ENCODE measurements at regions not wholly inside any gene's neighbourhood (a gene's known extent, or its start where the extent isn't known, plus 50 kb on each side); places are given as distances from the start of the nearest gene placed in this dataset.
"Not testable (repeated sequence)": the region's sequence is repeated elsewhere in the genome, so short reads cannot be mapped to it uniquely, and the experiment has no call there.

DNA sequence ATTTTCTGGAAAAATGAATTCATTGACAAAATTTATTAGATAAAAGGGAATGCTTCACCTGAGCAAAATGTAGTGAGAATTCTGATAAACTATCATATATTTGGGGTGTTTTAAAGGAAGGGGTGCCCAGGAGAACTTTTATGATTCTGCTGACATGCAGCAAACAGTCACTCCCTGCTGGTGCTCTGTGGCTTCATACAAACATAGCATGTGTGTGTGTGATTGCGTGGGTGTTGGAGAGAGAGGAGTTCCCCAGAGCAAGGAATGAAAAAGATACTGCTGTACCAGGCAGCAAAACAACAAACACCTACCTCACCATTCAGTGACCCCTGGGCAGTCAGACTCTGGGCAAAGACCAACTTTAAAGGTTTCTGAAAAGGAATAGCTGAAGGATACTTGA lies 546.7 kb downstream of the RFC3 start:
- Histone ChIP-seq H3K4me1 (no peaks in the 10 kb centered on the region), H3K27me3 (no peaks in the 10 kb centered on the region), H3K36me3 (no peaks in the 10 kb centered on the region), H3K9me3 (replicated peaks) (0 out of 2 replicates have a peak, but pooled peaks cover 3% of the 10 kb centered on the region), H3K27ac (no peak overlapping the region), H3K4me3 (no peak overlapping the region)
- no peak for DNase-seq

DNA sequence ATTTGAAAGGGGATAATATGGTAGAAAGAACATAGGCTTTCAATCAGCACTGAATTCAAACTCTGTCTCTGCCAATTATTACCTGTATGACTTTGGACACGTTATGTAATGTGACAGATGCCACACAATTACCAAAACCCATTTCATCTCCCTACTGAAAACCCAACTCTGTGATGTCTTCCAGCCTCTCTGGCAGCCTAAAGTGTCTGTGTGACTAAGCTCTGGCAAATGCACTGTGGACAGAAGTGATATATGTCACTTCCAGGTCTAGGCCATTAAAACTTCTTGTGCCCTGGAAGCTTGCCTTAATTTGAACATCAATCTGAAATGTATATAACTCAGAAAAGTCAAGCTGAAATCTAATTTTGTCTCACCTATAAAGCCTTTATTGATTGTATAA lies 552.0 kb downstream of the RFC3 start:
- DNase-seq: no peak
- Histone ChIP-seq H3K36me3 (no peaks in the 10 kb centered on the region), H3K27ac (no peak overlapping the region), H3K9me3 (replicated peaks) (peaks cover 3% of the 10 kb centered on the region; the same call in 1 of the 2 replicates), H3K4me3 (no peak overlapping the region), H3K4me1 (peaks cover 4% of the 10 kb centered on the region; the same call in 1 of the 2 replicates), H3K27me3 (no peaks in the 10 kb centered on the region)

DNA sequence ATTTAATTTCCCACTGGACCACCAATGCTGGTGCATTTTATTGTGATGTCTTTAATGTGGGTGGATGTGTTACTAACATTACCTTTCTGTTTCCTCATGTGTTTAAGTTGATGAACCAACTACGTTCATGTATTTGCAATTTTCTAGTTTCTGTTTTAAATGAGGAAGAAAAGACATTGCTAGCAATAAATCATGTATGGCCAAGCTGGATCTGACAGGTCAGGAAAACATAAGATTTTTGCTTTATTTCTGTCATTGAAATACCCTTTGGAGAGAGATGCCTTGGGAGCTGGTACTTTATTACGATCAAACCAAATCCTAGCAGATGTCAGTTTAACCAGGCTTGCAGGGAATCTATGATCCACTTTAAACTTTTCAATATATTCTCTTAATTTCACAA lies 553.2 kb downstream of the RFC3 start:
- Histone ChIP-seq H3K36me3 (no peaks in the 10 kb centered on the region), H3K9me3 (replicated peaks) (peaks cover 3% of the 10 kb centered on the region; the same call in 1 of the 2 replicates), H3K4me3 (no peak overlapping the region), H3K27me3 (no peaks in the 10 kb centered on the region), H3K27ac (no peak overlapping the region), H3K4me1 (peaks cover 4% of the 10 kb centered on the region; the same call in 1 of the 2 replicates)
- no peak for DNase-seq

DNA sequence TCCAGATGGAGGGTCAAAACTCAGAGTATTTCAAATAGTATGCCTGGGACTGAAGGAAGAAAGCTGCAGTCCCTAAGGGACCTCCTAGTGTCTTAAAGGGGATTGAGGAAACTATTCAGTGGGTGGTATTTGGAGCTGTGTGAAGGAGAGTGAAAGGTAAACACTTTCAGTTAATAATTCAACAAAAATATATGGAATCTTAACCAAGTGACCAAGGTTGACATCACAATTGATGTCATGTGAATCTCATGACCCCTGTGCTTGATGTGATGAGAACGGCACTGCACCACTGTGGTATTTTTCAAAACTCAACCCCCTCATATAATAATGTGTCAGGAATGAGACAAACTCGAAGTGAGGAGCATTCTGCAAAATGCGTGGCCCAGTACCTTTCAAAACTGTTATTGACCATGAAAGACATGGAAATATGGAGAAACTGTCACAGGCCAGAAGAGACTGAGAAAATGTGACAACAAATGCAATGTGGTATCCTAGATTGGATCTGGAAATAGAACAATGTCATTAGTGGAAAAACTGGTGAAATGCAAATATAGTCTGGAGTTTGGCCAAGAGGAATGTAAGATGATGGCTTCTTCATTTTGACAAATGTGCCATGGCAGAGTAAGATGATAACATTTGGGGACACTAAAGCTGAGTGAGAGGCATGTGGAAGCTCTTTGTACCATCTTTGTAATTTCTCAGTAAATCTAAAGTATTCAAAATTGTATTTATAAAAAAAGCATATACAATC lies 553.9 kb downstream of the RFC3 start:
- no peak overlapping the region for H3K4me3 ChIP-seq
- no peaks in the 10 kb centered on the region for H3K27me3 ChIP-seq
- DNase-seq: no peak
- no peaks in the 10 kb centered on the region; the same call in 1 of the 2 replicates for H3K9me3 ChIP-seq (replicated peaks)
- H3K36me3 ChIP-seq: no peaks in the 10 kb centered on the region
- peaks cover 4% of the 10 kb centered on the region; the same call in 1 of the 2 replicates for H3K4me1 ChIP-seq
- H3K27ac ChIP-seq: no peak overlapping the region

DNA sequence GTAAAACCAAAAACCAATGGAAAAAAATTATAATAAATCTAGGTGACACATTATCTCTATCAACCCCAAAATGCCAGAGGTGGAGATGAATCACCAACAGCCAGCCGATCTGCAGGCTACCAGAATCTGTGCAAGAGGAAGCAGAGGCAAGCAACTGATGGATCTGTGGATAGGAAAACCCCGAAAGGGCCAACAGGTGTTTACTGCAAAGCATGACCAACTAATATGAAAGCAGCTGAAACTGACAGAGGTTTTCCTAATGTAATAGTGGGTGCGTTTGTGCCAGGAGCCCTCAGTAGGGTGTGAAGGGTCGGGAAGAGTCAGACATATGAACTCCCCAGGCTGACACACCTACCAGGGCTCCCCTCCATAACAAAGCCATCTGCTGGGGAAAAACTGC lies 554.6 kb downstream of the RFC3 start:
- H3K9me3 ChIP-seq (replicated peaks): no peaks in the 10 kb centered on the region; the same call in 1 of the 2 replicates
- peaks cover 4% of the 10 kb centered on the region; the same call in 1 of the 2 replicates for H3K4me1 ChIP-seq
- H3K27me3 ChIP-seq: no peaks in the 10 kb centered on the region
- H3K36me3 ChIP-seq: no peaks in the 10 kb centered on the region
- H3K27ac ChIP-seq: no peak overlapping the region
- no peak overlapping the region for H3K4me3 ChIP-seq
- DNase-seq: peak; percentile 56 to 75

DNA sequence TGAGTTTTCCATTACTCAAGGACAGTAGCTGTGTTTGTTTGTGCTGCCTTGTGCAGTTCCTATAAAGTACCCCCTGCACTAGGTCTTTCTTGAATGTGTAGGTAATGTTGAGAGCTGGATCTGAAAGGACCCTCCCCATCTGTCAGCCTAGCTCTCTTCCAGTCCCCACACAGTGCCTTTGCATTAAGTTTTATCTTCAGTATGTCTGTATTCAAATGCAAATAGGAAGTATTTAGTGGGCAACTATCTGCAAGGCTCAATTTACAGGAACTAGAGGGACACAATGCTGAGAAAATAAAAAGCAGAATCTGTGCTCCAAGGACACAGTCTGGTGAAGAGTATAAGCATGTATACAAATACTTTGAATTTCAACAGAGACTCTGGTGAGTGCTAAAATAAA lies 558.5 kb downstream of the RFC3 start:
- DNase-seq: no peak
- no peaks in the 10 kb centered on the region for H3K27me3 ChIP-seq
- H3K27ac ChIP-seq: no peak overlapping the region
- H3K36me3 ChIP-seq: no peaks in the 10 kb centered on the region
- no peaks in the 10 kb centered on the region; the same call in 1 of the 2 replicates for H3K9me3 ChIP-seq (replicated peaks)
- H3K4me3 ChIP-seq: no peak overlapping the region
- peaks cover 11% of the 10 kb centered on the region for H3K4me1 ChIP-seq

DNA sequence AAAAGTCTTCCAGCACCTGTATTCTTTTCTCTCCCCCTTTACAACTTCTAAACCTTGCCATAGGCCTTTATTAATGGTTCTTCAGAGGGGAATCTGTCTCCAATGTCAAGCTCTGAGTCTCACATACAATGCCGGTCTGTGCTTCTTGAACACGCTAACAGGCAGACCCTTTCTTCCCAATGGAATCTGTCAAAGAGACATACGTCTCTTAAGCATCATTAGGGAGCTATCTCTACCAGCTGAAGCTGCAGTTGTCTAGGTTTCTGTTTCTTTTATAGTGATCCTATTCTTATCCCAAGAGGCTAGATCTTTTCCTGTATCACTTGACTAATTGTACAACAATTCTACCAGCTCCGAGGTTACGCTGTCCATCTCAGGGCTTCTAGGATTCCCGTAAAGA lies 560.8 kb upstream of the NBEA start:
- H3K4me3 ChIP-seq: no peak overlapping the region
- no peaks in the 10 kb centered on the region for H3K36me3 ChIP-seq
- peaks cover 7% of the 10 kb centered on the region for H3K4me1 ChIP-seq
- DNase-seq: no peak
- no peak overlapping the region for H3K27ac ChIP-seq
- no peaks in the 10 kb centered on the region; the same call in 1 of the 2 replicates for H3K27me3 ChIP-seq
- H3K9me3 ChIP-seq (replicated peaks): no peaks in the 10 kb centered on the region

DNA sequence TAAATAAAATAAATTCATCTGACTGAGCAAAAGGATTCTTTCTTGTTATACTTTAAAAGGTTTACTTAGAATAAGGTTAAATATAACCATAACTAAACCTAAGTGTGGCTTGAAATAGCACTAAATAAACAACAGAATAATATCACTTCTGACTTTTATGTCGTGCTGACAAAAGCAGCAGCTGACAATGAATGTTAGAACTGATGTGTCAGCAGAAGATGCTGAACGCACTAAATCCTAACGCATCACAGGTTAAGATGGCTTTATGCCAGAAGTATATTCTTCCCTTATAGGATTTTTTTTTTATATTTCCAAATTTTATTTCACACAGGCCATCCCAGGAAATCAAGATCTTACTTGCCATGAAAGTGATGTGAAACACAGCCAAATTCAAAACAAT lies 558.3 kb upstream of the NBEA start:
- no peak for DNase-seq
- peaks cover 6% of the 10 kb centered on the region for H3K4me1 ChIP-seq
- no peak overlapping the region for H3K27ac ChIP-seq

DNA sequence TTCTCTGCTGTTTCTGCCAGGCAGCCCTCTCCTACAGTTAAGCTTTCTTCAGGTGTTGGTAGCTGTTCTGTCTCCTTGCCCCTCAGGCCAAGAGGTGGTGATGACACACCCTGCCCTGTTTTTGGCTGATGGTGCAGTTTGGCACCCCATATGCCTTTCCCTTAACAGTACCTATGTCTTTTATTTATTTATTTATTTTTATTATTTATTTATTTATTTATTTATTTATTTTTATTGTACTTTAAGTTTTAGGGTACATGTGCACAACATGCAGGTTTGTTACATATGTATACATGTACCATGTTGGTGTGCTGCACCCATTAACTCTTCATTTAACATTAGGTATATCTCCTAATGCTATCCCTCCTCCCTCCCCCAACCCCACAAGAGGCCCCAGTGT lies 555.8 kb upstream of the NBEA start:
- not testable (repeated sequence) for H3K9me3 ChIP-seq (replicated peaks); H3K27ac ChIP-seq; H3K36me3 ChIP-seq; DNase-seq; H3K27me3 ChIP-seq; H3K4me1 ChIP-seq; H3K4me3 ChIP-seq

More for the DNA sequence above, 558.3 kb upstream of the NBEA start:
- H3K36me3 ChIP-seq: no peaks in the 10 kb centered on the region
- no peaks in the 10 kb centered on the region for H3K9me3 ChIP-seq (replicated peaks)
- H3K27me3 ChIP-seq: no peaks in the 10 kb centered on the region; the same call in 1 of the 2 replicates
- no peak overlapping the region for H3K4me3 ChIP-seq

DNA sequence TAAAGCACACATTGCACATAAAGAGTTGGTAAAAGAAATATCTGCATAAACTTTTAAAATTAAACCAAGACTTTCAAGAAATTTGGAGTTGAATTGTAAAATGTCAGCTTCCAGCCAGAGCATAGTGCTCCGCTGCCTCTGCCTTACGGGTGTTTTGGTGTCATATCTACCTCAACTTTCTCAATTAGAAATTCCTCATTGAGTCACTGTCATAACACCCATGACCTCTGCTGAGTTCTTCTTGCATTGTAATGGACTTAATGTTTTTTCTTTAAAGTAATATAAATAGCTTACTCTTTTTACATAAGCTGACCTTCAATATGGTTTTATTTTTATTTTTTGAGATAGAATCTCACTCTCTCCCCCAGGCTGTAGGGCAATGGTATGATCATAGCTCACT lies 551.0 kb upstream of the NBEA start:
- no peaks in the 10 kb centered on the region for H3K27me3 ChIP-seq
- H3K9me3 ChIP-seq (replicated peaks): no peaks in the 10 kb centered on the region
- H3K36me3 ChIP-seq: no peaks in the 10 kb centered on the region
- no peak overlapping the region for H3K4me3 ChIP-seq
- H3K4me1 ChIP-seq: no peaks in the 10 kb centered on the region
- DNase-seq: no peak
- no peak overlapping the region for H3K27ac ChIP-seq

DNA sequence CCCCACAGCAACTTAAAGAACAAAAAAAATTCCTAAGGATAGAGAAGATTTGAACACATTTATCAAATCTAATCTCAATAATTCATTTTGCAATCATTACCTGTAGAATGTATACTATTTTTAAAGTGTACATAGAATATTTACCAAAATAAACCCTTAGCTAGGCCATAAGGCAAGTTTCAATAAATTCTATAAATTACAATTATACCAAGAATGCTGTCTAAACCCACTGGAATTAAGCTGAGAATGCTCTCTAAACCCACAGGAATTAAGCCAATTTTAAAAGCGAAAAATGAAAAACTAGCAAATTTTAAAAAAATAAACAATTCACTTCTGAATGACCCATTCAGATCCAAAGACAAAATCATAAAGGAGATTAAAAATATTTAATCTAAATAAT lies 540.4 kb upstream of the NBEA start:
- no peaks in the 10 kb centered on the region for H3K27me3 ChIP-seq
- DNase-seq: no peak
- no peaks in the 10 kb centered on the region for H3K9me3 ChIP-seq (replicated peaks)
- peaks cover 8% of the 10 kb centered on the region for H3K4me1 ChIP-seq
- H3K27ac ChIP-seq: no peak overlapping the region
- peaks cover 2% of the 10 kb centered on the region; the same call in 1 of the 2 replicates for H3K36me3 ChIP-seq
- H3K4me3 ChIP-seq: no peak overlapping the region

DNA sequence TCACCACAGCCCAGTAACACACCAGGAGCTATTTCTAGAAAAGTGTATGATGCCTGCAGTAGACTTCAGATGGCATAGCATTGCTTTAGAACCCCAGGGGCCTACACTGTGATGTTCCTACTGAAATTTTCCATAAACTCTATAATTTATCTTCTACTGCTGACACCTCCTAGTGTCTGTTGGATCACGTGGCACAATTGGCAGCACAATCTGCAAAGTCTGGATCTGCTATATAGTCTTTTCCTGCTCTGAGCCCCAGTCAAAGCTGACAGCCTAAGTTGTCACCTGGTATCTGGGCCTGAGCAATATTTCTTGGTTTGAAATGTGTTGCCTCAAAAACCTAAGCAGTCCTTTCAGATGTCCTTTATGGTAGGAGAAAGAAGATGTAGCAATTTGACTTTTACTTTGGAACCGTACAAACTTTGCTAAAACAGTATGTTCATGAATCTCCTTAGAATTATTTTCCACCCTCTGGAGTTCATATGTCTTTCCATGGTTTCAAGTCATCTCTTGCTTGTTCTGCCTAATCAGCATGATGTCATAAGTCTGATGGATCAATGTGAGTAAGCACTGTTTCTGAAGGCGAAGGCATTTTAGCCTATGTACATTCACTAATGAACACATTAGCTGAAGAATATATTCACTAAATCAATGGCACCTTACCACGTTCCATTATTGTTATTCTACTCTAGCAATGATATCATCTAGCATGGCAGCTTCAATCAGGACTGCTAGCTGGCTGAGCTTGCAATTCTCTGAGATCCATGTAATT lies 536.5 kb upstream of the NBEA start:
- H3K4me3 ChIP-seq: no peak overlapping the region
- H3K4me1 ChIP-seq: peaks cover 8% of the 10 kb centered on the region
- H3K27me3 ChIP-seq: no peaks in the 10 kb centered on the region
- no peaks in the 10 kb centered on the region for H3K9me3 ChIP-seq (replicated peaks)
- DNase-seq: no peak
- no peak overlapping the region for H3K27ac ChIP-seq
- H3K36me3 ChIP-seq: no peaks in the 10 kb centered on the region; the same call in 1 of the 2 replicates

DNA sequence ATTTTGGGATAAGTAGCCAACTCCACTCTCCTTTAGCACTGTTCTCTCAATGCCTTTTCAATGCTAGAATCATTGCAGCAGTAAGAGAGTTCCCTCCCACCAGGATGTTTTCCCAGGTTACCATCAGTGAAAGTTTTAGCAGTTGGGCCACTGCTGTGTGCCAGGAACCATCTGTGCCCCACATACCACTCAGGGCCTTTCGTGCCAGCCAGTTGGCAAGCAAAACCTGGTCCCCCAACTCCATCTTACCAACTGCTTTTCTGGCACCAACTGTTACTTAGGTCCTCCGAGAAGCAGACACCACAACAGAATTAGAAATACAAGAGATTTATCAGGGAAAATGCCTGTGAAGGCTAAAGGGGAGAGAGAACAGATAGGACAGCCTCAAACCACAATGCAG lies 533.4 kb upstream of the NBEA start:
- Histone ChIP-seq H3K27me3 (no peaks in the 10 kb centered on the region), H3K4me1 (no peaks in the 10 kb centered on the region), H3K9me3 (replicated peaks) (no peaks in the 10 kb centered on the region), H3K36me3 (no peaks in the 10 kb centered on the region; the same call in 1 of the 2 replicates), H3K27ac (no peak overlapping the region), H3K4me3 (no peak overlapping the region)
- no peak for DNase-seq

DNA sequence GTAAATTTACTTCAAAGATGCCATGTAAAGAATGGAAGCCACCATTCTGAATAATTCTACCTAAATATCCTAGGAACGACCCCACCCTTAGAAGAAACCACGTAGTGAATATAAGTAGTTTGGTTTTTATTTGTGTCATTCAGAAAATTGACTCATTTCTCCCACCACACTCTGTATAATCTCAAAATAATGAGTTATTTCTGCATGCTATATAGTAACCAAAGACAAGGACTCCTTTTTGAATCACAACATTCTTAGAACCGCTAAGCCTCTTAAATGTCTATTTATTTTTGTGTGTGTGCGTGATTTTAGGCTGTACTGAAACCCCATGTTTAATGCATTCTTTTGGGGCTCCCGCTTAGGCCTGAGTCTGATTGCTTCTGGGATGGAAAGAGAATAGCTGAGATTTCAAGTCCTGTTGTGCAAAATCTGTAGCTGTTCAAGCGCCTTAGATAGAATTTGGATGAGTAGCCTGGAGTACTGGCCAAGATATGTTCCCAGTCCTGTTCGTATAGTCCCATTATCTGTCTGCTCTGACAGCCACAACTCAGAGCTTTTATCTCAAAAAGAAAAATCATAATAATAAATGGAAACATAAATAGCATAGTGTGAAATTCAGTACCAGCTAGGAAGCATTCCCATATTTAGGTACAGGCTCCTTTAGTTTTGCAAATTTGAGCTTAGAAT lies 532.4 kb upstream of the NBEA start:
- no peak overlapping the region for H3K4me3 ChIP-seq
- no peak overlapping the region for H3K27ac ChIP-seq
- no peaks in the 10 kb centered on the region for H3K4me1 ChIP-seq
- H3K9me3 ChIP-seq (replicated peaks): no peaks in the 10 kb centered on the region
- no peaks in the 10 kb centered on the region for H3K36me3 ChIP-seq
- no peaks in the 10 kb centered on the region for H3K27me3 ChIP-seq
- no peak for DNase-seq

DNA sequence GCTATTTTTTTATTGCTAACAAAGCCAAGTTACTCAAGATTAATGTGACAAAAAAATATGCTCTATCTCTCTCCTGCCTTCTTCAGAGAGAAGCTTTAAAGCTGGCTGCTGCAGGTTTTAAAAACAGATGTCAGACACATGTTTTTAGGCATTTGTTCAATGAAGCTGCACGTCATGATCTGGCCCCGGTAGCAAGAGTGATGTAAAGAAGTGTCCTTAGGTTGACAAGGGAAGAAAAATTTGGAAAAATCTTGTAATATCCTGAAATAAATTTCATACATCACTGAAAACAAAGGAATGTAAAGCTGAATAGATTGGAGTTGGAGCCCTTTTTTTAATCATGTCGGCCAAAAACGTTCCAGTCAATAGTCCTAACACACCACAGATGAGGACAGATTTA lies 531.4 kb upstream of the NBEA start:
- Histone ChIP-seq H3K9me3 (replicated peaks) (no peaks in the 10 kb centered on the region), H3K4me1 (no peaks in the 10 kb centered on the region), H3K27ac (no peak overlapping the region)

More for the DNA sequence above, 531.4 kb upstream of the NBEA start:
- Histone ChIP-seq H3K36me3 (no peaks in the 10 kb centered on the region), H3K27me3 (no peaks in the 10 kb centered on the region), H3K4me3 (no peak overlapping the region)
- DNase-seq: no peak

Data from SJCRH30 (cell line).